Mammary epithelial cell (primary cell): ENCODE measurements at regions not wholly inside any gene's neighbourhood (a gene's known extent, or its start where the extent isn't known, plus 50 kb on each side); places are given as distances from the start of the nearest gene placed in this dataset.
"Not testable (repeated sequence)": the region's sequence is repeated elsewhere in the genome, so short reads cannot be mapped to it uniquely, and the experiment has no call there.

Experiments used
- EZH2 ChIP-seq: IDR thresholded peaks from 2 replicates; pipeline ENCODE4 v1.6.1; 2012; ENCODE audit warnings: low read length, inconsistent platforms, borderline replicate concordance
- TF ChIP-seq, protein P1 (sequence below), 2 donors: IDR thresholded peaks in 1 of 2; conservative IDR thresholded peaks in 1 of 2; 2 replicates each; pipeline ENCODE4 v1.5.1; 2011 to 2012; ENCODE audit warnings: inconsistent platforms in 2 of 2, low read length in 2 of 2, mild to moderate bottlenecking in 2 of 2, control low read depth in 1 of 2, low read depth in 1 of 2; ENCODE audit not compliant: insufficient read depth in 1 of 2; ENCODE audit errors: extremely low read depth in 1 of 2

GRCh38 chr1:149726688-149727087 lies 55.8 kb upstream of the FCGR1A start:
- TF ChIP-seq, protein P1, sequence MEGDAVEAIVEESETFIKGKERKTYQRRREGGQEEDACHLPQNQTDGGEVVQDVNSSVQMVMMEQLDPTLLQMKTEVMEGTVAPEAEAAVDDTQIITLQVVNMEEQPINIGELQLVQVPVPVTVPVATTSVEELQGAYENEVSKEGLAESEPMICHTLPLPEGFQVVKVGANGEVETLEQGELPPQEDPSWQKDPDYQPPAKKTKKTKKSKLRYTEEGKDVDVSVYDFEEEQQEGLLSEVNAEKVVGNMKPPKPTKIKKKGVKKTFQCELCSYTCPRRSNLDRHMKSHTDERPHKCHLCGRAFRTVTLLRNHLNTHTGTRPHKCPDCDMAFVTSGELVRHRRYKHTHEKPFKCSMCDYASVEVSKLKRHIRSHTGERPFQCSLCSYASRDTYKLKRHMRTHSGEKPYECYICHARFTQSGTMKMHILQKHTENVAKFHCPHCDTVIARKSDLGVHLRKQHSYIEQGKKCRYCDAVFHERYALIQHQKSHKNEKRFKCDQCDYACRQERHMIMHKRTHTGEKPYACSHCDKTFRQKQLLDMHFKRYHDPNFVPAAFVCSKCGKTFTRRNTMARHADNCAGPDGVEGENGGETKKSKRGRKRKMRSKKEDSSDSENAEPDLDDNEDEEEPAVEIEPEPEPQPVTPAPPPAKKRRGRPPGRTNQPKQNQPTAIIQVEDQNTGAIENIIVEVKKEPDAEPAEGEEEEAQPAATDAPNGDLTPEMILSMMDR (conservative IDR thresholded peaks at IDR 0.05 in 1 of 2, IDR thresholded peaks at IDR 0.05 in 1 of 2; ENCODE audit: extremely low read depth in 1 of 2, insufficient read depth in 1 of 2, low read depth in 1 of 2, low read length in 2 of 2): not testable (repeated sequence)
- TF ChIP-seq EZH2: not testable (repeated sequence)
